Transverse colon (tissue), 4 donors: ENCODE measurements at regions not wholly inside any gene's neighbourhood (a gene's known extent, or its start where the extent isn't known, plus 50 kb on each side); places are given as distances from the start of the nearest gene placed in this dataset.
"Not testable (repeated sequence)": the region's sequence is repeated elsewhere in the genome, so short reads cannot be mapped to it uniquely, and the experiment has no call there.

Source experiments
- DNase-seq: peaks from one replicate; pipeline ENCODE4 v3.0.0-alpha.2; 2019
- H3K27ac ChIP-seq, 4 donors: fragments of 200-600 bp; sonication (generic); 2 replicates each; pipeline ENCODE4 v1.5.1; 2016 to 2018; ENCODE audit warnings: inconsistent platforms in 4 of 4
- H3K27me3 ChIP-seq: fragments of 200-600 bp; sonication (generic); 2 replicates; pipeline ENCODE4 v1.5.1; 2017; ENCODE audit warnings: inconsistent platforms
- H3K36me3 ChIP-seq, 4 donors: fragments of 200-600 bp; sonication (generic); 2 replicates each; pipeline ENCODE4 v1.5.1; 2017 to 2019; ENCODE audit warnings: inconsistent platforms in 4 of 4
- H3K4me1 ChIP-seq, 4 donors: fragments of 200-600 bp; sonication (generic); 2 replicates each; pipeline ENCODE4 v1.5.1; 2017 to 2020; ENCODE audit warnings: inconsistent platforms in 4 of 4
- H3K4me3 ChIP-seq, 4 donors: fragments of 200-600 bp; sonication (generic); 1 replicate in 1 of 4; 2 replicates in 3 of 4; pipeline versions ENCODE4 v1.5.1 to v1.6.1; 2017 to 2019; ENCODE audit warnings: inconsistent platforms in 4 of 4
- H3K9me3 ChIP-seq, 2 donors: fragments of 200-600 bp; sonication (generic); 2 replicates each; pipeline ENCODE4 v1.5.1; 2017 to 2019; ENCODE audit warnings: inconsistent platforms in 2 of 2
- EP300 ChIP-seq: sonication (generic); formaldehyde crosslinking; IDR thresholded peaks from one replicate; pipeline ENCODE4 v1.6.1; 2017; ENCODE audit warnings: antibody characterized with exemption, low read depth
- POLR2A ChIP-seq: fragments of 450-650 bp; IDR thresholded peaks from one replicate; pipeline ENCODE4 v1.6.1; 2016; ENCODE audit warnings: antibody characterized with exemption, mild to moderate bottlenecking, moderate library complexity
- POLR2AphosphoS5 ChIP-seq, 3 donors: sonication (generic); formaldehyde crosslinking; IDR thresholded peaks; one replicate each; pipeline ENCODE4 v1.6.1; 2016; ENCODE audit warnings: antibody characterized with exemption in 3 of 3
- WGBS, 2 donors: methylation state at CpG; one replicate each; pipeline ENCODE4 v1.1.5; 2018; ENCODE audit warnings: low coverage in 1 of 2; 5-methylcytosine and 5-hydroxymethylcytosine counted together
- in situ Hi-C, 4 donors: fragments of 200-750 bp; cut with MboI; loops; one replicate each; pipeline versions ENCODE4 v1.15.0 to v1.15.1; 2017; ENCODE audit warnings: low sequenced_read_pairs in 3 of 4, low pct_ligation_motif_present in 1 of 4, low pct_unique_long_range_greater_than_20kb in 1 of 4
- intact Hi-C: fragments of 100-400 bp; cut with DNase I; formaldehyde crosslinking; loops from one replicate; pipeline ENCODE4 v1.15.1; 2023; ENCODE audit warnings: low total_unique reads
- TF ChIP-seq, protein P1 (sequence below), 5 experiments: fragments of 200-600 bp in 3 of 5; fragments of 450-650 bp in 2 of 5; sonication (generic) in 3 of 5; IDR thresholded peaks; 1 replicate in 2 of 5; 2 replicates in 3 of 5; pipeline ENCODE4 v1.5.1; 2016 to 2017; ENCODE audit warnings: antibody characterized with exemption in 5 of 5, inconsistent platforms in 3 of 5, mild to moderate bottlenecking in 2 of 5, moderate library complexity in 1 of 5

- Histone ChIP-seq H3K4me3 (no peak overlapping the region), H3K36me3 (no peaks in the 10 kb centered on the region), H3K27ac (no peak overlapping the region), H3K27me3 (no peaks in the 10 kb centered on the region), H3K9me3 (peaks cover 13 to 16% of the 10 kb centered on the region in 2 donors), H3K4me1 (peaks cover 0 to 31% (median 12%) of the 10 kb centered on the region in 4 donors)
- intact Hi-C loops, result no loop called here
- TF ChIP-seq, protein P1, sequence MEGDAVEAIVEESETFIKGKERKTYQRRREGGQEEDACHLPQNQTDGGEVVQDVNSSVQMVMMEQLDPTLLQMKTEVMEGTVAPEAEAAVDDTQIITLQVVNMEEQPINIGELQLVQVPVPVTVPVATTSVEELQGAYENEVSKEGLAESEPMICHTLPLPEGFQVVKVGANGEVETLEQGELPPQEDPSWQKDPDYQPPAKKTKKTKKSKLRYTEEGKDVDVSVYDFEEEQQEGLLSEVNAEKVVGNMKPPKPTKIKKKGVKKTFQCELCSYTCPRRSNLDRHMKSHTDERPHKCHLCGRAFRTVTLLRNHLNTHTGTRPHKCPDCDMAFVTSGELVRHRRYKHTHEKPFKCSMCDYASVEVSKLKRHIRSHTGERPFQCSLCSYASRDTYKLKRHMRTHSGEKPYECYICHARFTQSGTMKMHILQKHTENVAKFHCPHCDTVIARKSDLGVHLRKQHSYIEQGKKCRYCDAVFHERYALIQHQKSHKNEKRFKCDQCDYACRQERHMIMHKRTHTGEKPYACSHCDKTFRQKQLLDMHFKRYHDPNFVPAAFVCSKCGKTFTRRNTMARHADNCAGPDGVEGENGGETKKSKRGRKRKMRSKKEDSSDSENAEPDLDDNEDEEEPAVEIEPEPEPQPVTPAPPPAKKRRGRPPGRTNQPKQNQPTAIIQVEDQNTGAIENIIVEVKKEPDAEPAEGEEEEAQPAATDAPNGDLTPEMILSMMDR (IDR thresholded peaks at IDR 0.05), result no peak
- TF ChIP-seq POLR2A (no peak), EP300 (no peak), POLR2AphosphoS5 (IDR thresholded peaks at IDR 0.05) (no peak)
- DNase-seq, result no peak
- in situ Hi-C loops, result no loop called here
Measured at GRCh38 chr14:101293605-101294004, 267.7 kb upstream of the DIO3 start.

- Histone ChIP-seq H3K4me3 (no peak overlapping the region), H3K36me3 (no peaks in the 10 kb centered on the region), H3K27me3 (no peaks in the 10 kb centered on the region), H3K9me3 (peaks cover 13 to 16% of the 10 kb centered on the region in 2 donors), H3K27ac (no peak overlapping the region), H3K4me1 (peaks cover 0 to 26% (median 8%) of the 10 kb centered on the region in 4 donors)
- no peak for DNase-seq
- WGBS, 2 donors, result 83% methylated on average over 1 of the region's 1 CpG; no CpG with 5 or more reads in 1 of the 2 donors
- intact Hi-C loops (no loop called here), in situ Hi-C loops (no loop called here)
- TF ChIP-seq POLR2A (no peak), POLR2AphosphoS5 (IDR thresholded peaks at IDR 0.05) (no peak), EP300 (no peak)
- TF ChIP-seq, protein P1 (IDR thresholded peaks at IDR 0.05), result no peak
Measured at GRCh38 chr14:101294136-101294535, 267.2 kb upstream of the DIO3 start.

DNA sequence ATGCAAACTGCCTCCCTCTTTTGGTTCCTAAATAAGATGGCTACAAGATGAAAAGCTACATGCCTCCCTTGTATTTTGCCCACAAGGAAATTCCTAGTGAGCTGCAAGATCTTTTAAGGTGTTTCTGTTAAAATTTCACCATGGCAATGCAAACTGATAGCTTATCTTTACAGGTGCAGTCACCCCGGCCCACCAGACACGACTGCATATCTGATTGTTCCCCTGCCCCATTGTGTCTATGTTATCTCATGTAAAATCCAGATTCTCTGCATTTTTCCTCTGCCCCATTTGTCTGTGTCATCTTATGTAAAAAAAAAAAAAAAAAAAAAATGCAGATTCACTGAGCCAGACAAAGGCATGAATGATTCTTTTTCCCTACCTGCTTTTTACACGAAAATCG, 261.5 kb upstream of the DIO3 start:
- peaks cover 13 to 16% of the 10 kb centered on the region in 2 donors for H3K9me3 ChIP-seq
- H3K36me3 ChIP-seq, intact Hi-C loops, in situ Hi-C loops, H3K27me3 ChIP-seq, DNase-seq, H3K27ac ChIP-seq, H3K4me1 ChIP-seq, H3K4me3 ChIP-seq: not testable (repeated sequence)
- 53 to 66% methylated on average over 4 of the region's 4 CpGs for WGBS, 2 donors

GRCh38 chr14:101301011-101301410, 260.3 kb upstream of the DIO3 start:
- in situ Hi-C loops, result no loop called here
- TF ChIP-seq POLR2AphosphoS5 (IDR thresholded peaks at IDR 0.05) (no peak), POLR2A (no peak), EP300 (no peak)
- TF ChIP-seq, protein P1 (IDR thresholded peaks at IDR 0.05), result no peak

DNA sequence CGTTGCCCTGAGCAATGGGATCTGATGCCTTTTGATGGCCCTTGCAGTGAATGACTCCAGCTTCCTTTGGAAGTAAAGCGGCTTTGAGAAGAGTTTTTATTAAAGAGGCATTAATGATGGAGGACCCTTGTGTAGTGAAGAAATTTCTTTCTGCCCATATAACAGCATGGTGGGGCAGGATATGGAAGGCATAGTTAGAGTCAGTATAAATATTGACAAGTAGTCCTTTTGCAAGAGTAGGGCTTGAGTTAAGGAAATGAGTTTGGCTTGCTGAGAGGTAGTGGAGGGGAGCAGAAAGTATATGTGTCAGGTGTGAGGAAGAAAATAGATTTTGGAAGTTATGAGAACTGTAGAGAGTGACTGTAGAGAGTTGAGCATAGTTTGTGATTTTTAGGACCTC, 254.1 kb upstream of the DIO3 start:
- H3K9me3 ChIP-seq, result not testable (repeated sequence)

More at GRCh38 chr14:101301011-101301410, 260.3 kb upstream of the DIO3 start:
- Histone ChIP-seq H3K4me1 (no peaks in the 10 kb centered on the region), H3K36me3 (no peaks in the 10 kb centered on the region), H3K9me3 (peaks cover 10 to 13% of the 10 kb centered on the region in 2 donors), H3K27ac (no peak overlapping the region), H3K4me3 (no peak overlapping the region), H3K27me3 (no peaks in the 10 kb centered on the region)
- intact Hi-C loops, result no loop called here
- DNase-seq, result no peak
- WGBS, 2 donors, result 58 to 59% methylated on average over 2 of the region's 2 CpGs

GRCh38 chr14:101311186-101311585, 250.1 kb upstream of the DIO3 start:
- in situ Hi-C loops, H3K27ac ChIP-seq, H3K4me3 ChIP-seq, H3K4me1 ChIP-seq, H3K27me3 ChIP-seq, DNase-seq, intact Hi-C loops, H3K36me3 ChIP-seq: not testable (repeated sequence)
- WGBS, 2 donors, result 79 to 81% methylated on average over 6 to 7 of the region's 7 CpGs
- H3K9me3 ChIP-seq, result peaks cover 10 to 12% of the 10 kb centered on the region in 2 donors

More for the DNA sequence above, 254.1 kb upstream of the DIO3 start:
- H3K27ac ChIP-seq, in situ Hi-C loops, H3K4me1 ChIP-seq, DNase-seq, H3K36me3 ChIP-seq, H3K27me3 ChIP-seq, H3K4me3 ChIP-seq, intact Hi-C loops: not testable (repeated sequence)
- 77 to 92% methylated on average over 2 of the region's 2 CpGs for WGBS, 2 donors
